Thoracic aorta (tissue), 2 donors: ENCODE measurements at regions not wholly inside any gene's neighbourhood (a gene's known extent, or its start where the extent isn't known, plus 50 kb on each side); places are given as distances from the start of the nearest gene placed in this dataset.

ENCODE experiments used
- ATAC-seq: fragments of 150-250 bp; one replicate; pipeline ENCODE4 v1.8.0; 2017; ENCODE audit warnings: low read depth; ENCODE audit not compliant: insufficient number of reproducible peaks, low FRiP score
- DNase-seq: peaks from one replicate; pipeline ENCODE4 v3.0.0-alpha.2; 2020; ENCODE audit warnings: low spot score
- H3K27ac ChIP-seq, 2 donors: fragments of 200-600 bp; sonication (generic); 1 replicate in 1 of 2; 2 replicates in 1 of 2; pipeline ENCODE4 v1.5.1; 2016; ENCODE audit warnings: mild to moderate bottlenecking in 2 of 2, moderate library complexity in 2 of 2
- H3K27me3 ChIP-seq: fragments of 200-600 bp; sonication (generic); replicated peaks from 2 replicates; pipeline ENCODE4 v1.6.0; 2016; ENCODE audit warnings: mild to moderate bottlenecking; ENCODE audit not compliant: insufficient read depth
- H3K36me3 ChIP-seq: fragments of 200-600 bp; sonication (generic); one replicate; pipeline ENCODE4 v1.5.1; 2016
- H3K4me1 ChIP-seq, 2 donors: fragments of 200-600 bp; sonication (generic); 1 replicate in 1 of 2; 2 replicates in 1 of 2; pipeline versions ENCODE4 v1.5.1 to v1.6.0; 2016; ENCODE audit warnings: low read depth in 2 of 2, mild to moderate bottlenecking in 1 of 2; ENCODE audit not compliant: control insufficient read depth in 1 of 2
- H3K4me3 ChIP-seq: fragments of 200-600 bp; sonication (generic); 2 replicates; pipeline ENCODE4 v1.5.1; 2016; ENCODE audit warnings: mild to moderate bottlenecking
- H3K9me3 ChIP-seq: fragments of 200-600 bp; sonication (generic); 2 replicates; pipeline ENCODE4 v1.5.1; 2016
- TF ChIP-seq, protein P1 (sequence below): fragments of 200-600 bp; sonication (generic); IDR thresholded peaks from one replicate; pipeline ENCODE4 v1.5.1; 2019; ENCODE audit warnings: antibody characterized with exemption

DNA sequence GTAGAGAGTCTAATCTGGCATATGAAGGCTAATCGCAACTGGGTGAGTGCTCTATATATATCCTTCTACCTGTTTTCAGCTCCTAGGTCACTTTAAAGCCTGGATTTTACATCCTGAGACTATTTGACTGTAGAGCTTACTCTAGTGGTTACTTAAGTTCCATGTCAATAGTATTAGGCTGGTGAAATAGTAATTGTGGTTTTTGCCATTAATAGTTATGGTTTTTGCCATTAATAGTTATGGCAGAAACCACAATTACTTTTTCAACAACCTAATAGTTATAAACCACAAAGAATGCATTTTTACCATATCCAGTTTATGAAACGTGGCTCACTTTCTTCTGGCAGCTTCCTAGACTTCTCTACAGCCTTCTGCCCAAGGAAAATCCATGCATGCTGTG, 263.1 kb upstream of the KIAA1217 start:
- Histone ChIP-seq H3K4me1 (no peaks in the 10 kb centered on the region), H3K4me3 (no peak overlapping the region), H3K36me3 (no peaks in the 10 kb centered on the region), H3K9me3 (no peaks in the 10 kb centered on the region), H3K27ac (no peak overlapping the region), H3K27me3 (no peaks in the 10 kb centered on the region)
- TF ChIP-seq, protein P1, sequence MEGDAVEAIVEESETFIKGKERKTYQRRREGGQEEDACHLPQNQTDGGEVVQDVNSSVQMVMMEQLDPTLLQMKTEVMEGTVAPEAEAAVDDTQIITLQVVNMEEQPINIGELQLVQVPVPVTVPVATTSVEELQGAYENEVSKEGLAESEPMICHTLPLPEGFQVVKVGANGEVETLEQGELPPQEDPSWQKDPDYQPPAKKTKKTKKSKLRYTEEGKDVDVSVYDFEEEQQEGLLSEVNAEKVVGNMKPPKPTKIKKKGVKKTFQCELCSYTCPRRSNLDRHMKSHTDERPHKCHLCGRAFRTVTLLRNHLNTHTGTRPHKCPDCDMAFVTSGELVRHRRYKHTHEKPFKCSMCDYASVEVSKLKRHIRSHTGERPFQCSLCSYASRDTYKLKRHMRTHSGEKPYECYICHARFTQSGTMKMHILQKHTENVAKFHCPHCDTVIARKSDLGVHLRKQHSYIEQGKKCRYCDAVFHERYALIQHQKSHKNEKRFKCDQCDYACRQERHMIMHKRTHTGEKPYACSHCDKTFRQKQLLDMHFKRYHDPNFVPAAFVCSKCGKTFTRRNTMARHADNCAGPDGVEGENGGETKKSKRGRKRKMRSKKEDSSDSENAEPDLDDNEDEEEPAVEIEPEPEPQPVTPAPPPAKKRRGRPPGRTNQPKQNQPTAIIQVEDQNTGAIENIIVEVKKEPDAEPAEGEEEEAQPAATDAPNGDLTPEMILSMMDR, result no peak
- no peak for ATAC-seq
- no peak for DNase-seq

GRCh38 chr10:23951841-23952240, 257.1 kb upstream of the KIAA1217 start:
- no peaks in the 10 kb centered on the region for H3K9me3 ChIP-seq
- no peaks in the 10 kb centered on the region for H3K4me1 ChIP-seq
- DNase-seq (no peak), ATAC-seq (no peak)
- no peaks in the 10 kb centered on the region for H3K36me3 ChIP-seq
- H3K4me3 ChIP-seq, result no peak overlapping the region
- no peak overlapping the region for H3K27ac ChIP-seq
- no peaks in the 10 kb centered on the region for H3K27me3 ChIP-seq
- TF ChIP-seq, protein P1, result no peak

- TF ChIP-seq, protein P1, result no peak
- DNase-seq (no peak), ATAC-seq (no peak)
- H3K36me3 ChIP-seq, result no peaks in the 10 kb centered on the region
- H3K9me3 ChIP-seq, result no peaks in the 10 kb centered on the region
- no peaks in the 10 kb centered on the region for H3K4me1 ChIP-seq
- H3K27ac ChIP-seq, result no peak overlapping the region
- no peaks in the 10 kb centered on the region for H3K27me3 ChIP-seq
- H3K4me3 ChIP-seq, result no peak overlapping the region
These were observed 253.3 kb upstream of the KIAA1217 start for GRCh38 chr10:23955456-23956225.

DNA sequence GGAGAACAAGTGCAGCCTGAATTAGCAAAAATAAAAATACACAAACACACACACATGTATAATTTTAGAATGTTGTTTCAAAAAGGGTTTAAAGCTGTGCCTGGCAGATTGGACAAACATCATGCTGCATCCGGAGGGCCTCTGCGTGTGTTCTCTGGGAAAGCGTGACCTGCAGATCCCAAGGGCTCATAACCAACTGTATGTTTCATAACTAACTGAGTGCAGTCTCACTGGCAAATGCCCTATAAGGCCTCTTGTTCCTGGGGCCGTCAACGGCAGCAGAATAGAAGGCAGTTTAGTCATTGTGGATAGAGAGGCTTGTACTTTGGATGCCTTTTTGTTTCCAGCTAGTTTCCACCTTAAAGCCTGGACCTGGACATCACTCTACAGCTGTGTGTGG, 243.8 kb upstream of the KIAA1217 start:
- H3K9me3 ChIP-seq, result no peaks in the 10 kb centered on the region
- H3K27me3 ChIP-seq, result no peaks in the 10 kb centered on the region
- H3K27ac ChIP-seq, result no peak overlapping the region
- no peak overlapping the region for H3K4me3 ChIP-seq
- ATAC-seq (no peak), DNase-seq (no peak)
- H3K36me3 ChIP-seq, result no peaks in the 10 kb centered on the region
- TF ChIP-seq, protein P1, result no peak
- no peaks in the 10 kb centered on the region for H3K4me1 ChIP-seq

- Histone ChIP-seq H3K4me1 (no peaks in the 10 kb centered on the region), H3K9me3 (no peaks in the 10 kb centered on the region), H3K27ac (no peak overlapping the region), H3K27me3 (no peaks in the 10 kb centered on the region), H3K4me3 (no peak overlapping the region), H3K36me3 (no peaks in the 10 kb centered on the region)
- TF ChIP-seq, protein P1, result no peak
- DNase-seq (no peak), ATAC-seq (no peak)
These were observed 243.1 kb upstream of the KIAA1217 start for GRCh38 chr10:23965880-23966279.
